HEK293T (cell line): ENCODE measurements at regions not wholly inside any gene's neighbourhood (a gene's known extent, or its start where the extent isn't known, plus 50 kb on each side); places are given as distances from the start of the nearest gene placed in this dataset.

Experiments
- CTCF ChIA-PET: fragments of 350-600 bp; formaldehyde crosslinking; extraction: SDS; loops from one replicate; lab custom pipeline; 2021; ENCODE audit warnings: antibody characterized with exemption, inconsistent platforms; lab: Yijun Ruan, JAX
- POLR2A ChIA-PET: fragments of 350-600 bp; formaldehyde crosslinking; extraction: SDS; loops from one replicate; lab custom pipeline; 2020; ENCODE audit warnings: antibody characterized with exemption, inconsistent platforms; lab: Yijun Ruan, JAX
- DNase-seq: peaks from one replicate; pipeline ENCODE4 v3.0.0; 2012; ENCODE audit warnings: mixed read lengths; ENCODE audit errors: extremely low spot score
- ARNT ChIP-seq: fragments of 450-650 bp; IDR thresholded peaks from 2 replicates; pipeline ENCODE4 v1.6.1; 2017; ENCODE audit warnings: mild to moderate bottlenecking
- BHLHE40 ChIP-seq: fragments of 450-650 bp; IDR thresholded peaks from 2 replicates; pipeline ENCODE4 v1.6.1; 2016; ENCODE audit warnings: mild to moderate bottlenecking, moderate library complexity, borderline replicate concordance
- CTBP1 ChIP-seq: fragments of 450-650 bp; IDR thresholded peaks from 2 replicates; pipeline ENCODE4 v1.6.1; 2016; ENCODE audit warnings: borderline replicate concordance
- ELF4 ChIP-seq: fragments of 450-650 bp; IDR thresholded peaks from 2 replicates; pipeline ENCODE4 v1.6.1; 2017; ENCODE audit warnings: antibody characterized with exemption
- FOXA1 ChIP-seq: fragments of 450-650 bp; IDR thresholded peaks from 2 replicates; pipeline ENCODE4 v1.6.1; 2016; ENCODE audit warnings: mild to moderate bottlenecking
- FOXK2 ChIP-seq: fragments of 450-650 bp; IDR thresholded peaks from 2 replicates; pipeline ENCODE4 v1.6.1; 2016; ENCODE audit warnings: mild to moderate bottlenecking
- FOXM1 ChIP-seq: fragments of 450-650 bp; IDR thresholded peaks from 2 replicates; pipeline ENCODE4 v1.6.1; 2017; ENCODE audit warnings: mild to moderate bottlenecking, borderline replicate concordance
- HDGF ChIP-seq: fragments of 450-650 bp; IDR thresholded peaks from 2 replicates; pipeline ENCODE4 v1.6.1; 2017; ENCODE audit warnings: antibody characterized with exemption, borderline replicate concordance
- L3MBTL2 ChIP-seq: fragments of 450-650 bp; conservative IDR thresholded peaks from 2 replicates; pipeline ENCODE4 v1.6.1; 2016; ENCODE audit warnings: mild to moderate bottlenecking
- LEF1 ChIP-seq: fragments of 450-650 bp; IDR thresholded peaks from 2 replicates; pipeline ENCODE4 v1.6.1; 2017; ENCODE audit warnings: mild to moderate bottlenecking, borderline replicate concordance
- NFRKB ChIP-seq: fragments of 450-650 bp; IDR thresholded peaks from 2 replicates; pipeline ENCODE4 v1.6.1; 2016; ENCODE audit warnings: mild to moderate bottlenecking, moderate library complexity
- PKNOX1 ChIP-seq: fragments of 450-650 bp; IDR thresholded peaks from 2 replicates; pipeline ENCODE4 v1.6.1; 2016
- SP1 ChIP-seq: fragments of 450-650 bp; IDR thresholded peaks from 2 replicates; pipeline ENCODE4 v1.6.1; 2017
- SUZ12 ChIP-seq: fragments of 450-650 bp; IDR thresholded peaks from 2 replicates; pipeline ENCODE4 v1.6.1; 2016; ENCODE audit warnings: mild to moderate bottlenecking
- TARDBP ChIP-seq: fragments of 450-650 bp; IDR thresholded peaks from 2 replicates; pipeline ENCODE4 v1.6.1; 2016
- ZNF384 ChIP-seq: fragments of 450-650 bp; IDR thresholded peaks from 2 replicates; pipeline ENCODE4 v1.6.1; 2016

- ChIA-PET CTCF (no interaction called here), POLR2A (no interaction called here)
- DNase-seq, result no peak
- TF ChIP-seq L3MBTL2 (no peak), SP1 (no peak), HDGF (no peak), ELF4 (no peak), ZNF384 (no peak), ARNT (no peak), FOXA1 (no peak)
Observed at GRCh38 chr2:56718413-56718812, 534.6 kb downstream of the CCDC85A start.

GRCh38 chr2:56729212-56729611 is 545.4 kb downstream of the CCDC85A start:
- ChIA-PET POLR2A (no interaction called here), CTCF (no interaction called here)
- TF ChIP-seq ARNT, result no peak
- TF ChIP-seq SUZ12, result no peak
- TF ChIP-seq NFRKB, result no peak
- TF ChIP-seq LEF1, result no peak
- no peak for TF ChIP-seq FOXA1
- no peak for TF ChIP-seq L3MBTL2
- no peak for TF ChIP-seq BHLHE40
- TF ChIP-seq TARDBP, result no peak
- no peak for TF ChIP-seq HDGF
- no peak for TF ChIP-seq SP1
- TF ChIP-seq ZNF384, result no peak
- no peak for TF ChIP-seq PKNOX1
- TF ChIP-seq FOXM1, result no peak
- TF ChIP-seq CTBP1, result no peak
- no peak for TF ChIP-seq FOXK2
- TF ChIP-seq ELF4, result no peak
- DNase-seq, result no peak

- POLR2A ChIA-PET, result no interaction called here
Observed at GRCh38 chr2:56732946-56733345, 549.2 kb downstream of the CCDC85A start.

DNA sequence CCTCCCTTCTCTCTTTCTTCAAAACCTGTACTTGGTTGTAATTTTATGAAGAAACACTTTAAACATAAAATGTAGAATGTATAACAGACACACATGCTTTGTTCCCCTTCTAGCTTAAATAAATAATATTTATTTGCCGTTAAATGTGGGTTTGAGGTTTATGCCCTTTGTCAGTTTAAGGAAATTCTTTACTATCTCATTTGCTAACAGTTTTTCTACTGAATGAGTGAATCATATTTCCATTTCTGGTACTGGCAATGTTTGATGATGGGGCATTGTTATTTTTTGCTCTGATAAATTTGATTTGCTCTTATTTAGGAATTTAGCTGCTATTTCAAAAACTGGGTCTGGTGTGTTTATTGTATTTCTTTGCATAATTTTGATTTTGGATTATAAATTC is 555.6 kb downstream of the CCDC85A start:
- CTCF ChIA-PET, result no interaction called here
- POLR2A ChIA-PET, result no interaction called here
- no peak for DNase-seq
- no peak for TF ChIP-seq ELF4
- TF ChIP-seq L3MBTL2, result no peak
- TF ChIP-seq FOXM1, result no peak
- no peak for TF ChIP-seq FOXK2
- TF ChIP-seq TARDBP, result no peak
- no peak for TF ChIP-seq CTBP1
- no peak for TF ChIP-seq ARNT
- TF ChIP-seq FOXA1, result no peak

More at GRCh38 chr2:56732946-56733345, 549.2 kb downstream of the CCDC85A start:
- DNase-seq, result no peak
- CTCF ChIA-PET, result no interaction called here
- TF ChIP-seq FOXM1, result no peak
- TF ChIP-seq CTBP1, result no peak
- TF ChIP-seq FOXA1, result no peak
- TF ChIP-seq TARDBP, result no peak
- TF ChIP-seq SP1, result no peak
- TF ChIP-seq SUZ12, result no peak

DNA sequence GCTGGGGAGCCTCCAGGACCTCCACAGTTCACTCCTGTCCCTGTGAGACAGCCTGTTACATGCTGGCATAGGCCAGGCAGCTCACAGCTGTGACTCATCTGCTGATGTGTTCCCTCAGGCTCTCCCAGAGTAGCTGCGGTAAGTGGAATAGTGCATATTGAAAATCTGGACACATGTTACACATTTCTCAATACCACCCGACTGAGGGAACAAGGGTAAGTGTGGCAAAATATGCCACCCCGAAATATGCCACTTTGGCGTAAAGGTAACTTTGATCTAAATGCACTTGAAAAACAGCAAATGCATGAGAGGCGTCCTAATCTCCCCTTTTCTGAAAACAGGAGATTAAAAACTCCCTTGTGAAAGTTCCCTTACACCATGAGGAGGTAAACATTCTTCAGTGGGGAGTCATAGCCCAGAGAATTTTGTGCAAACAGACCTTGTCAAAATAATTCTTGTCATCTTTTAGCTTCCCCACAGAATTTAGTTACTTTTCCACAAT is 557.9 kb downstream of the CCDC85A start:
- no peak for TF ChIP-seq CTBP1
- no peak for DNase-seq
- ChIA-PET CTCF (no interaction called here), POLR2A (no interaction called here)

GRCh38 chr2:56743807-56744206 is 560.0 kb downstream of the CCDC85A start:
- TF ChIP-seq LEF1 (no peak), ARNT (no peak), ZNF384 (no peak), FOXA1 (no peak), L3MBTL2 (no peak), SP1 (no peak), CTBP1 (no peak), FOXK2 (no peak), BHLHE40 (no peak), SUZ12 (no peak), PKNOX1 (no peak), NFRKB (no peak), HDGF (no peak), FOXM1 (no peak), TARDBP (no peak), ELF4 (no peak)
- ChIA-PET CTCF (no interaction called here), POLR2A (no interaction called here)
- no peak for DNase-seq

GRCh38 chr2:56749152-56749752 is 565.5 kb downstream of the CCDC85A start:
- ChIA-PET POLR2A (no interaction called here), CTCF (no interaction called here)
- DNase-seq, result peak; percentile 19
- TF ChIP-seq TARDBP, result no peak
- TF ChIP-seq SP1, result no peak

DNA sequence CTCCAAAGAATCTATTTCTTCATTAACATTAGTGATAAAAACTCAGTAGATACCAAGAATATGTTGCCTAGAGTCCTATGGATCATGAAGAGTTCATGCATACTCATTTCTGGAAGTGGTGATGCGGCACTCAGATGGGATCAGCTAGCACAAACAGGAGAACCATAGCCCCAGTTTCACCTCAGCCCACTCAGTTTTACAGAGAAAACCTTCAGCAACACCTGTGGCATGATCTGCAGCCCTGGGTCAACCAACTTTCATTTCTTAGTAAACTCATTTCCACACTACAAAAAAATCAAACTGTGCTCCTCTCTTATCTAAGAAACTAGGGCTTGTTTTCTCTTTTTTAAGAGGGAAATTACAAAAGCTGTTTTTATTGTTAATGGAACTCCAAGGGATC is 569.4 kb downstream of the CCDC85A start:
- TF ChIP-seq CTBP1 (no peak), HDGF (no peak), ARNT (no peak), FOXK2 (no peak), BHLHE40 (no peak), SUZ12 (no peak), SP1 (no peak), ELF4 (no peak)
- no peak for DNase-seq
- ChIA-PET CTCF (no interaction called here), POLR2A (no interaction called here)
